Cerebellar cortex (tissue), 1 donor: ENCODE measurements at regions not wholly inside any gene's neighbourhood (a gene's known extent, or its start where the extent isn't known, plus 50 kb on each side); places are given as distances from the start of the nearest gene placed in this dataset.
"Not testable (repeated sequence)": the region's sequence is repeated elsewhere in the genome, so short reads cannot be mapped to it uniquely, and the experiment has no call there.

ENCODE experiments used
- DNase-seq: peaks from one replicate; pipeline ENCODE4 v3.0.0-alpha.2; 2015; ENCODE audit warnings: low spot score

GRCh38 chr17:70736375-70736957, 567.1 kb downstream of the KCNJ2 start:
- no peak for DNase-seq

DNA sequence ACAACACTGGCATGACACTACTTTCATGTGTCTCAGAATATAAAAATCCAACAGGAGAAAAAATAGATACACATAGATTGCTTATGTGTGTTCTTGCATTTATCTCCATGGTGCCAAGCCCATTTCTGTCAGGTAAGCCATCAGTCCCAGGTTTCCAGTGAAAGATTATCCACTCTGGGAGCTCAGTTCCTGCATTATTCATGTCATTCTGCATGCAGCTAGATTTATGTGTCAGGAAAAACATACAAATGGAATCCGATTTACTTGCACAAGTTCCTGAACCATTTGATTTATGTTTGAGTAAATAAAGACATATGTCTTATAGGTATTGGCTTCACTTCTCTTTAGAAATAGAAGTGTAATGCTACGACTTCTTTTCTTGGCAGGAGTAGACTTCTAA, 569.7 kb downstream of the KCNJ2 start:
- DNase-seq, result no peak

DNA sequence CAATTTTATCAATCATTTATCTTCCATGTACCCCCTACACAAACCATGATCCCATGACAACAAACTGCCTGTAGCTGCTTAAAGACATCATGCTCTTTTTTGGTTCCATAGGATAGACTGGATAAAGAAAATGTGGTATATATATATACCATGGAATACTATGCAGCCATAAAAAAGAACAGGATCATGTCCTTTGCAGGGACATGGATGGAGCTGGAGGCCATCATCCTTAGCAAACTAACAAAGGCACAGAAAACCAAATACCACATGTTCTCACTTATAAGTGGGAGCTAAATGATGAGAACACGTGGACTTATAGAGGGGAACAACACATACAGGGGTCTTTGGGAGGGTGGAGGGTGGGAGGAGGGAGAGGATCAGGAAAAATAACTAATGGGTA, 577.2 kb downstream of the KCNJ2 start:
- not testable (repeated sequence) for DNase-seq

DNA sequence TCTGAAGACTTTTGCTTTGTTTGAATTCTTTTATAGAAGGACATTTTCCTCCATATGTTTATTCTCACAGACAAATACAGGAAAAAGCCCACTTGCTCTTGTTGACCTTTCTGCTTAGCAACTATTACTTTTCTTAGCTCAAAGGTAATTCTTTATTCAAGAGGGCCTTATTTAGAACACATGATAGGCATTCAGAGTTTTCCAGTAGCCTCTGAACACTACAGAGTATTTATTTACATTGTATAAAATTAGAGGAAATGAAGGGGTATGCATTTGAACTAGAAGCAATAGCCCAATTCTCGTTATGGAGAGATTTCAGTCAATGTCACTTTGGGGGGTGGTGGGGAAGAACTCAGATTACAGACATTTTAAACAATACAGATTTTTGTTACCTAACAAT, 581.7 kb downstream of the KCNJ2 start:
- no peak for DNase-seq

DNA sequence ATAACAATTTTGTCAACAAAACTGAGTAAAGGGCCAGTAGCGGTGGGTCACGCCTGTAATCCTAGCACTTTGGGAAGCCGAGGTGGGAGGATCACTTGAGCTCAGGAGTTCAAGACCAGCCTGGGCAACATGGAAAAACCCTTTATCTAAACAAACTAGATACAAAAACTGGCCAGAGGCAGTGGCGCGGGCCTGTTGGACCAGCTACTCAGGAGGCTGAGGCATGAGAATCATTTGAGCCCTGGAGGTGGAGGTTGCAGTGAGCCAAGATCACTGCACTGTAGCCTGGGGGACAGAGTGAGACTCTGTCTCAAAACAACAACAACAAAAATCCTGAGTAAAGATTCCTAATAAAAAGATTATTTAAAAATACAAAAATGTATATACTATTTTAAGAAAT, 583.1 kb downstream of the KCNJ2 start:
- DNase-seq, result not testable (repeated sequence)

DNA sequence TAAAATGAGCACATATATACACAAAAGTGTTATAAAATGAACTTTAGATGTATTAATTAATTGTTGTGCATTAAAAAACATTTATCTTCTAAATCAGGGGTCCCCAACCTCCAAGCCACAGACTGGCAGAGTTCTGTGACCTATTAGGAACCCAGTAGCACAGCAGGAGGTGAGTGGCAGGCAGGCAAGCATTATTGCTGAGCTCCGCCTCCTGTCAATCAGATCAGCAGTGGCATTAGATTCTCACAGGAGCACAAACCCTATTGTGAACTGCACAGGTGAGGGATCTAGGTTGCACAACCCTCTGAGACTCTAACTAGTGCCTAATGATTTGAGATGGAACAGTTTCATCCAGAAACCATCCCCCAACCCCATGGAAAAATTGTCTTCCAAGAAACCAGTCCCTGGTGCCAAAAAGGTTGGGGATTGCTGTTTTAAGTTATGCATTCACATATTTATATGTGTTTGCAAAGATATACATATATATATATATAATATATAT, 583.7 kb downstream of the KCNJ2 start:
- no peak for DNase-seq

- no peak for DNase-seq
Observed at GRCh38 chr17:70763018-70763417, 593.7 kb downstream of the KCNJ2 start.

DNA sequence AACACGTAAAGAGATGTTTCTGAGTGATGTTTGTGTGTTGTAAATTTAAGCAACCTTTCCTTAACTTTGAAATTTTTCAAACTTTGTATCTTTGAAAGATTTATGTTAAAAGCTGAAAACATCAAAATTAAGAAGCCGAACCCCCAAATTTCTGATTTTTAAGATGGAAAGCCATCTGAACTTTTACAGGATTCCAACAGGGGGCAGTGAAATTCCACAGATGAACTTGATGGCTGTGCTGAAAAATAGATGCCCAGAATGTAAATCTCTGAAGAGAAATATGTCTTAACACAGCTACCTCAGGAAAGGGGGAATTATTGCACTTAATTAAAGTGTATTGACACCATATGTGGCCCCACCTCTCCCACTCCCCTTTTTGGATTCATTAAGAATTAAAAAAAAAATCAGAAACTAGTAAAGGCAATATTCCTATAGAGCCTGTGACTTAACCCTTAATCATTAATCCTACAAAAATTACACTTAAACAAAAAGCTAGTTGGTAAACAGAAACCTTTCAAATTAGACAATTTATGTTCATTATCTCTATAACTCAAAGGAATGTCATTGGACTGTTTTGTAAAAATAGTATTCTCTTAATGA, 597.9 kb downstream of the KCNJ2 start:
- DNase-seq, result peak; percentile 11

DNA sequence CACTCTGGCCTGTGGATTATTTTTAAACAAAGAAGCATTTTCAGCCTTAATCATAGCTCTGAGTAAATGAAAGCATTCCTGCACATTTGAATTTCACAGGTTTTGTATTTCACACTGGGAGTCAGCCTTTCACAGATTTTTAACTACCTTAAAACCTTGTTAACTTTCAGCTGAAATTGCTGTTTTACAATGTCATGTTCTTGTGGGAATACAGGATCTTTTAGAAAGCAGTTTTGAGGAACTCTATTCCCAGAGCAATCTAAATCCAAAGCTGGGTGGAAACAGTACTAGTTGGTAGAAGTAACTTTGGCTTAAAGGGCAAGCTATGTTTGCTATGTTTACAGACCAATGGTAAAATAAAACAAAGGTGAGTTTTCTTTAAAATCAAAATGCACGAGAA, 600.6 kb downstream of the KCNJ2 start:
- DNase-seq, result no peak

- no peak for DNase-seq
Observed at GRCh38 chr17:70771804-70772386, 602.6 kb downstream of the KCNJ2 start.

- no peak for DNase-seq
Observed at GRCh38 chr17:70772761-70773160, 603.4 kb downstream of the KCNJ2 start.

DNA sequence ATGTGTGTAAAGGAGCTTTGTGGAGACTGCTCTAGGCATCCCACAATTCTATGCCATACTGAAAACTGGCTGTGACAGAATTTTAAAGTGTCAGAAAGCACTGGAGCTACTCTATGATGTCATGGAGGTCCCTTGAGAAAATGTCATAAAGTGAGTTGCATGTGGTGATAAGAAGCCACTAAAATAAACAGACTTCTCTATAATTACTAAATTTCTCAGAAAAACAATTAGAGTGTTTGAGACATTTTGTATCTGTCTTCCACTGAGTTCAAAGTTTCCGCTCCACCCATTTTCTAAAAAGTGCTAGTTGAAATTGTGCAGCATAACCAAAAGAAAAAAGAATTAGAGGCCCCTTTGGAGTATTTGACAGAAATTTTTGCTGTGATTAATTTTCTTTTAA, 603.9 kb downstream of the KCNJ2 start:
- no peak for DNase-seq

DNA sequence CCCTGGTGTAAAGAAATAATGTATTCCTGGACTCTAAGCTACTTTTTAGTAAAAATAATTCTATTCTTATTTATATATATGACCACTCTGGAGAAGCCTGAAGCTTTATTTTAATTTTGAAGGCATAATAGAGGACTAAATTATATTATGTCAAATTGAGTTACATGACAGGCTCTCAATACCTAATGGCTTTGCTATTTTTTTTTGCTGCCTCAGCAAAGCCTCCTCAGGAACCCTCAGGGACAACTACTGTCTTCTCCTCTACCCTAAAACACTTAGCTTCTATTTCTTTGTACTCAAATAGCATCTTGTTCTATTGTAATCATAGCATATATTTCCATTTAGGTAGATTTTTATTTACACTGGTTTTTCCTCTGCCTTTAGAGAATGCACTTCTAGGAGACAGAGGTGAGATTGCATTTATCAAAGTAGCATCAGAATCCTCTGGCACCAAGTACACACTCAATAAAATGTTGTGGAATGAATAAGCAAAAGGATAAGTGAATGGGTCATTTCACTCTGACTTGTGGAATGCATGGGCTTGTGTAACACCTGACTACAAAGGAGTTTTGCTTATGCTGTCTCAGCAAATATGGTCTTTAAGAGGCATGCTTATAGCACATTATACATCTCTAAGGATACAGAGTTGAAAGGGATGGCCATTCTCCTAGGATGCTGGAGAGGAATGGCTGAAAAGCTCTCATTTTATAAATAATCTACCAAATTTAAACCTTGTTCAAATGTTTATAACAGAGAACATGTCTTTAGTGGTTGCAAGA, 605.2 kb downstream of the KCNJ2 start:
- DNase-seq, result no peak

- no peak for DNase-seq
Observed at GRCh38 chr17:70775679-70776078, 606.3 kb downstream of the KCNJ2 start.

- no peak for DNase-seq
Observed at GRCh38 chr17:70776441-70776840, 607.1 kb downstream of the KCNJ2 start.

DNA sequence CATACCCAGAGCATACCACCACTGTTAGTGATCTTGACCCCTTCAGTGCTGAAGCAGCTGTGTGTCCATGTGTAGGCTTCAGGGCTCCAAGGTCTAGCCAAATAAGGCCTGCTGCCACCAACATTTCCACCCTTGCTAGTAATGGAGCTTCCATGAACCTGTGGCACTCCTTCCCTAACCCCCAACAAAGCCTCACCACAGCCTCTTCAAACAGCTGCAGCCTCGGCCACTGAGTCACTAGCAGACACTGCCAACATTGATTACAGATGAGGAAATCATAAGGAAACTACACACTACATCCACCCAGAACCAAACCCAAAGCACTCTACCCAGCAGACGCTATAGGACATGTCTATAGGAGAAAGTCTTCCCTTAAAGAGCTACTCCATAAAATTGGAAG, 610.7 kb downstream of the KCNJ2 start:
- no peak for DNase-seq

GRCh38 chr17:70786081-70786480, 616.7 kb downstream of the KCNJ2 start:
- DNase-seq, result no peak

DNA sequence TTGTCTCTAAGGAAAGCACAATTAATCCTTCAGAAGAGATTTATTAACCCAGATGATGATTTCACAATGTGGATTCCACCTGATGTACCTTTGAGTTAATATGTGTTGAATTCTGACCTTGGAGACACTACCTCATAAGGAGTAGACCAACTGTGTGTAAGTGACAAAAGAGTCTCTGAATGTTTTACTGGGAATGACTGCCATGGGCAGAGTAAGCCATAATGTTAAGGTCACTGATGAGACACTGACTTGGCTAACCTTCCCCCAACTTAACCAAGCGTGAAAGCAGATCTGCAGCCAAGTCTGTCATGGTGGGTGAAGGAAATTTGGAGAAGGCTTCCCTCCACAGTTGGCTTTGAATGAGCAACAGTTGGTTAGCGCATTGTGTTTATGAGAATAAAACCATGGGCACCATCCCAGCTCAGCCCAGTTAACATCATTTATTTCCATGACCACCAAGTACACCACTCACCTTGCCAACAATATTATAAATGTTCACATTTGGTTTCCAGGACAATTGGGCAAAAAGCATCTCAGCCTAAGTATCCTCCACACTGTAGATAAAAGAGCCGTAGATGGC, 618.5 kb downstream of the KCNJ2 start:
- DNase-seq, result no peak

GRCh38 chr17:70791748-70792443, 622.6 kb downstream of the KCNJ2 start:
- DNase-seq, result no peak

- no peak for DNase-seq
Observed at GRCh38 chr17:70794738-70795137, 625.4 kb downstream of the KCNJ2 start.

DNA sequence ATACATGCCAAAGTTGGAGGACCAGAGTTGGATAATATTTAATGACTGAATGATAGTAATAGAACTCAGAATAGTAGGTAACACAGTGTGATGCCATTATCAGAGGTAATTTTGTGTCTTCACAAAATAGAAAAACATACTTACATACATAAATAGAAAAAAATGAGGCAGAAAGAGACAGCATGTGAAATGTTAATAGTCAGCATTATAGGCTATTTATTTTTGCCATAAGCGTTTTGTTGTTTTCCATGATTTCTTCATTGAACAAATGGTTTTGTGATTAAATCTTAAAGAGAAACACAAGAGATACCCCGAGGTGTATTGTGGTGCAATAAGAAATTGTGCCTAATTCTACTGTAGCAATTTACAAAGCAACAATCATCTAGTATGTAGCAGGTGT, 626.3 kb downstream of the KCNJ2 start:
- no peak for DNase-seq

DNA sequence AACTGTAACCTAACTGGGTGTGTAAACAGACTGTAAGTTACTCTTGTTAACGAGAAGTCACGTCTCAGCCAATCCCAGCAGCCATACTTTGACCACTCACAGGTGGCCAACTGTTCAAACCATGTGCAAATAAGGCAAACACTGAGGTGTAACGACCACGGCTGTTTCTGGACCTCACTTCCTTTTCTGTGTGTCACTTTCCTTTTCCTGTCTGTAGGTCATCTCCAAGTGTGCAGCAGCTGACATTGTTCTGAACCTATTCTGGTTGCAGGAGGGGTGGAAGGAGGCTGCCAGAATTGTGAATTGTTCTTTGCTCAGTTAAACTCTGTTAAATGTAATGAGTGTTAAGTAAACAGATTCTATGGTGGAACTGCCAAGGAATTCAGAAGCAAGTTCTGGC, 627.4 kb downstream of the KCNJ2 start:
- DNase-seq, result no peak
